H1 (cell line): ENCODE measurements at regions not wholly inside any gene's neighbourhood (a gene's known extent, or its start where the extent isn't known, plus 50 kb on each side); places are given as distances from the start of the nearest gene placed in this dataset.

ENCODE experiments used
- CTCF ChIA-PET: fragments of 300-600 bp; sonication (Branson Sonifier 250); formaldehyde crosslinking; loops from one replicate; lab custom pipeline; 2021; ENCODE audit not compliant: partially characterized antibody; lab: Charles Lee
- POLR2A ChIA-PET: fragments of 300-600 bp; sonication (Branson Sonifier 250); formaldehyde crosslinking; loops from one replicate; lab custom pipeline; 2021; ENCODE audit warnings: inconsistent platforms; ENCODE audit not compliant: partially characterized antibody; lab: Charles Lee
- DNase-seq, 2 experiments: peaks; one replicate each; pipeline versions ENCODE4 v3.0.0 to v3.0.0-alpha.2; 2010 to 2022; ENCODE audit warnings: low spot score in 2 of 2, low read depth in 1 of 2, mixed read lengths in 1 of 2
- FAIRE-seq: peaks from 2 replicates; lab custom pipeline; 2011; peaks lifted over from hg19 to GRCh38; lab: Jason Lieb, UNC
- H2AFZ ChIP-seq: 2 replicates; pipeline ENCODE4 v1.8.1; 2012; ENCODE audit warnings: low read length, inconsistent platforms
- H2AK5ac ChIP-seq: 2 replicates; pipeline ENCODE4 v1.6.1; 2013; ENCODE audit warnings: low read depth, low read length
- H2BK120ac ChIP-seq: replicated peaks from 2 replicates; pipeline ENCODE3; 2013; ENCODE audit warnings: low read depth, low read length, inconsistent platforms
- H2BK12ac ChIP-seq: 2 replicates; pipeline ENCODE4 v1.6.1; 2013; ENCODE audit warnings: low read depth, low read length
- H2BK15ac ChIP-seq: 2 replicates; pipeline ENCODE4 v1.6.1; 2013; ENCODE audit warnings: low read length
- H2BK20ac ChIP-seq: 2 replicates; pipeline ENCODE4 v1.6.1; 2013; ENCODE audit warnings: low read length
- H2BK5ac ChIP-seq: 2 replicates; pipeline ENCODE4 v1.6.1; 2013; ENCODE audit warnings: low read depth, low read length
- H3K14ac ChIP-seq: 2 replicates; pipeline ENCODE4 v1.6.1; 2013; ENCODE audit warnings: inconsistent platforms; ENCODE audit not compliant: insufficient read length
- H3K18ac ChIP-seq: 2 replicates; pipeline ENCODE4 v1.6.1; 2013; ENCODE audit warnings: low read length; ENCODE audit errors: extremely low read depth
- H3K23ac ChIP-seq: 2 replicates; pipeline ENCODE4 v1.6.1; 2013; ENCODE audit warnings: inconsistent platforms; ENCODE audit not compliant: insufficient read length
- H3K23me2 ChIP-seq: 2 replicates; pipeline ENCODE4 v1.6.1; 2013; ENCODE audit warnings: low read depth, low read length
- H3K27ac ChIP-seq: 2 replicates; pipeline ENCODE4 v1.6.1; 2011; ENCODE audit warnings: low read depth, low read length, inconsistent platforms
- H3K27me3 ChIP-seq, 4 experiments: replicated peaks in 1 of 4; 1 replicate in 1 of 4; 2 replicates in 3 of 4; pipeline versions ENCODE4 v1.6.1 to v1.8.1; 2011 to 2013; ENCODE audit warnings: low read length in 3 of 4, mild to moderate bottlenecking in 3 of 4, inconsistent platforms in 2 of 4, mixed read lengths in 2 of 4, moderate library complexity in 1 of 4; ENCODE audit not compliant: control insufficient read depth in 3 of 4, insufficient read depth in 3 of 4; ENCODE audit errors: extremely low read depth in 1 of 4
- H3K36me3 ChIP-seq, 4 experiments: 2 replicates each; pipeline versions ENCODE4 v1.6.1 to v1.8.1; 2011 to 2013; ENCODE audit warnings: mild to moderate bottlenecking in 4 of 4, low read length in 3 of 4, moderate library complexity in 2 of 4, control low read depth in 1 of 4, inconsistent platforms in 1 of 4; ENCODE audit not compliant: insufficient read depth in 4 of 4, control insufficient read depth in 2 of 4
- H3K4ac ChIP-seq: replicated peaks from 2 replicates; pipeline ENCODE3; 2013; ENCODE audit warnings: low read length, low read depth, mixed read lengths, inconsistent platforms; ENCODE audit not compliant: insufficient read length
- H3K4me1 ChIP-seq, 4 experiments: replicated peaks in 1 of 4; 1 replicate in 1 of 4; 2 replicates in 3 of 4; pipeline versions ENCODE4 v1.6.1 to v1.8.1; 2011 to 2013; ENCODE audit warnings: low read length in 3 of 4, inconsistent platforms in 2 of 4, mixed read lengths in 1 of 4; ENCODE audit not compliant: insufficient read depth in 4 of 4, control insufficient read depth in 3 of 4
- H3K4me2 ChIP-seq, 2 experiments: 2 replicates each; pipeline versions ENCODE4 v1.6.1 to v1.8.1; 2011 to 2013; ENCODE audit warnings: low read depth in 2 of 2, low read length in 2 of 2, control low read depth in 1 of 2, inconsistent platforms in 1 of 2, mild to moderate bottlenecking in 1 of 2; ENCODE audit not compliant: insufficient read depth in 1 of 2
- H3K4me3 ChIP-seq, 4 experiments: fragments of 200-600, 300-600 bp in 1 of 4; sonication (generic), shearing (Covaris generic), sonication (Bioruptor Twin) in 1 of 4; 2 replicates each; pipeline versions ENCODE4 v1.5.1 to v1.8.1; 2011 to 2016; ENCODE audit warnings: low read length in 4 of 4, low read depth in 3 of 4, control low read depth in 2 of 4, inconsistent platforms in 2 of 4, mild to moderate bottlenecking in 2 of 4, mixed read lengths in 1 of 4, moderate library complexity in 1 of 4; ENCODE audit not compliant: insufficient read depth in 2 of 4; ENCODE audit errors: extremely low read depth in 1 of 4
- H3K56ac ChIP-seq: replicated peaks from 2 replicates; pipeline ENCODE3; 2013; ENCODE audit warnings: low read depth, mild to moderate bottlenecking, mixed read lengths, low read length, inconsistent platforms; ENCODE audit not compliant: insufficient read length
- H3K79me1 ChIP-seq: 2 replicates; pipeline ENCODE4 v1.6.1; 2013; ENCODE audit warnings: low read depth, low read length, control low read depth
- H3K79me2 ChIP-seq, 2 experiments: 2 replicates each; pipeline versions ENCODE4 v1.6.1 to v1.8.1; 2012 to 2013; ENCODE audit warnings: low read length in 2 of 2, mild to moderate bottlenecking in 2 of 2, inconsistent platforms in 1 of 2; ENCODE audit not compliant: insufficient read depth in 2 of 2, control insufficient read depth in 1 of 2
- H3K9ac ChIP-seq, 4 experiments: replicated peaks in 1 of 4; 1 replicate in 1 of 4; 2 replicates in 3 of 4; pipeline versions ENCODE4 v1.6.1 to v1.8.1; 2011 to 2013; ENCODE audit warnings: low read depth in 3 of 4, low read length in 3 of 4, control low read depth in 2 of 4, mild to moderate bottlenecking in 2 of 4, moderate library complexity in 2 of 4, inconsistent platforms in 1 of 4; ENCODE audit errors: extremely low read depth in 1 of 4
- H3K9me3 ChIP-seq, 2 experiments: 2 replicates each; pipeline versions ENCODE4 v1.6.1 to v1.8.1; 2012 to 2013; ENCODE audit warnings: mild to moderate bottlenecking in 2 of 2, moderate library complexity in 2 of 2, control low read depth in 1 of 2, inconsistent platforms in 1 of 2, low read depth in 1 of 2, low read length in 1 of 2, mixed read lengths in 1 of 2; ENCODE audit not compliant: insufficient read depth in 2 of 2
- H4K20me1 ChIP-seq, 2 experiments: replicated peaks in 1 of 2; 2 replicates each; pipeline versions ENCODE3 to v1.8.1; 2011 to 2013; ENCODE audit warnings: inconsistent platforms in 2 of 2, low read length in 2 of 2, mild to moderate bottlenecking in 1 of 2; ENCODE audit not compliant: insufficient read depth in 2 of 2, control insufficient read depth in 1 of 2
- H4K5ac ChIP-seq: 2 replicates; pipeline ENCODE4 v1.6.1; 2013; ENCODE audit warnings: low read length, low read depth, mixed read lengths, inconsistent platforms; ENCODE audit not compliant: insufficient read length
- H4K8ac ChIP-seq: 2 replicates; pipeline ENCODE4 v1.8.0; 2013; ENCODE audit warnings: mild to moderate bottlenecking, moderate library complexity, low read length, inconsistent platforms; ENCODE audit not compliant: insufficient read depth; ENCODE audit errors: extremely low read depth
- H4K91ac ChIP-seq: replicated peaks from 2 replicates; pipeline ENCODE3; 2013; ENCODE audit warnings: low read length, mixed read lengths, inconsistent platforms; ENCODE audit not compliant: insufficient read length
- CHD1 ChIP-seq: IDR thresholded peaks from 2 replicates; pipeline ENCODE4 v1.6.1; 2012; ENCODE audit warnings: low read depth, low read length, improper control_type of control experiment
- CTBP2 ChIP-seq: IDR thresholded peaks from 2 replicates; pipeline ENCODE4 v1.7.0; 2011; ENCODE audit warnings: borderline replicate concordance, mild to moderate bottlenecking, moderate library complexity, mixed read lengths, low read length; ENCODE audit not compliant: insufficient read depth, insufficient read length
- EP300 ChIP-seq, 2 experiments: IDR thresholded peaks; 1 replicate in 1 of 2; 2 replicates in 1 of 2; pipeline ENCODE4 v1.6.1; 2011 to 2012; ENCODE audit warnings: low read depth in 2 of 2, low read length in 2 of 2, mild to moderate bottlenecking in 2 of 2, borderline replicate concordance in 1 of 2, inconsistent platforms in 1 of 2, moderate library complexity in 1 of 2
- KDM1A ChIP-seq: fragments of 200-600, 300-600 bp; sonication (generic); IDR thresholded peaks from 2 replicates; pipeline ENCODE4 v1.7.1; 2016; ENCODE audit warnings: mild to moderate bottlenecking, low read length, borderline replicate concordance
- RBBP5 ChIP-seq: IDR thresholded peaks from 2 replicates; pipeline ENCODE4 v1.7.1; 2012; ENCODE audit warnings: low read depth, mild to moderate bottlenecking, inconsistent platforms, low read length, moderate library complexity, borderline replicate concordance
- RXRA ChIP-seq: IDR thresholded peaks from 2 replicates; pipeline ENCODE4 v1.6.1; 2011; ENCODE audit warnings: low read depth, mild to moderate bottlenecking, low read length, moderate library complexity; ENCODE audit not compliant: insufficient read depth
- SUZ12 ChIP-seq: fragments of 200-600 bp; sonication (generic); IDR thresholded peaks from 2 replicates; pipeline ENCODE4 v1.6.1; 2012; ENCODE audit warnings: mild to moderate bottlenecking, inconsistent platforms, low read length, moderate library complexity, mixed read lengths
- TAF1 ChIP-seq: IDR thresholded peaks from 2 replicates; pipeline ENCODE4 v1.6.1; 2011; ENCODE audit warnings: mild to moderate bottlenecking, low read depth, low read length
- TBP ChIP-seq: IDR thresholded peaks from 2 replicates; pipeline ENCODE4 v1.6.1; 2011; ENCODE audit warnings: low read depth, low read length, improper control_type of control experiment
- TCF12 ChIP-seq: IDR thresholded peaks from 2 replicates; pipeline ENCODE4 v1.6.1; 2011; ENCODE audit warnings: low read depth, mild to moderate bottlenecking, low read length
- TEAD4 ChIP-seq: IDR thresholded peaks from 2 replicates; pipeline ENCODE4 v1.6.1; 2012; ENCODE audit warnings: low read depth, low read length, inconsistent platforms, mixed read lengths
- YY1 ChIP-seq: IDR thresholded peaks from 2 replicates; pipeline ENCODE4 v1.6.1; 2011; ENCODE audit warnings: low read depth, mild to moderate bottlenecking, low read length
- WGBS, 2 experiments: shearing (Covaris generic) in 1 of 2; methylation state at CpG; one replicate each; pipeline versions ENCODE4 v1.1.6 to v1.1.7; 2013 to 2015; ENCODE audit warnings: low lambda C conversion rate in 2 of 2, mixed read lengths in 2 of 2, inconsistent platforms in 1 of 2, low coverage in 1 of 2, missing lambda C conversion rate in 1 of 2; ENCODE audit not compliant: insufficient replicate concordance in 2 of 2, insufficient coverage in 1 of 2, insufficient read length in 1 of 2; ENCODE audit errors: extremely low coverage in 1 of 2, missing lambda C conversion rate in 1 of 2; 5-methylcytosine and 5-hydroxymethylcytosine counted together
- TF ChIP-seq, protein P1 (sequence below): IDR thresholded peaks from 2 replicates; pipeline ENCODE4 v1.6.1; 2011; ENCODE audit warnings: low read depth, mild to moderate bottlenecking, low read length; ENCODE audit not compliant: insufficient read depth

DNA sequence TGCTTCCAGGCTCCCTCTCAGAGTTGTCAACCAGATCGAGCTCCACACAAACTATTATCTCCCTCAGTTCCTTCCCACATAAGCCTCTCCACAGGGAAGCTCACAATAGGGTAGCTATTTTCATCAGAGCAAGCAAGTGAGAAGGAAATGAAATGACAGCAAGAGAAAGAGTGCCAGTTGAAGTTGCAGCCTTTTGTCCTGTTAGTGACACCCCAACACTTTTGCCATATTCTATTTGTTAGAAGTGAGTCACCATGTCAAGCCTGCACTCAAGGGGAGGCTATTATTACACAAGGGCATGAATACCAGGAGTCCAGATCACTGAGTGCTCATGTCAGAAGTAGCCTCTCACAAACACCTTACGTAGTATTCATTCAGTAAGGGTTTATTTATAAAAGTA, 266.3 kb upstream of the NOCT start:
- H4K5ac ChIP-seq, result no peak overlapping the region
- no peak overlapping the region for H4K8ac ChIP-seq
- no peak overlapping the region for H3K23ac ChIP-seq
- H3K23me2 ChIP-seq, result no peaks in the 10 kb centered on the region
- H2BK20ac ChIP-seq, result no peak overlapping the region
- H3K4me1 ChIP-seq, result no peaks in the 10 kb centered on the region
- 0 out of 4 replicates have a peak, but pooled peaks cover 0 to 5% of the 10 kb centered on the region in 2 experiments for H3K9me3 ChIP-seq
- no peak overlapping the region for H3K18ac ChIP-seq
- H3K4me2 ChIP-seq, result no peak overlapping the region
- no peaks in the 10 kb centered on the region for H3K36me3 ChIP-seq
- no peak overlapping the region for H2BK120ac ChIP-seq
- no peak overlapping the region for H3K27ac ChIP-seq
- no peak overlapping the region for H2BK12ac ChIP-seq
- H3K27me3 ChIP-seq, result no peaks in the 10 kb centered on the region
- no peak overlapping the region for H4K91ac ChIP-seq
- no peak overlapping the region for H3K4me3 ChIP-seq
- H3K4ac ChIP-seq, result no peak overlapping the region
- H2AK5ac ChIP-seq, result no peak overlapping the region
- H3K56ac ChIP-seq, result no peak overlapping the region
- ChIA-PET CTCF (no interaction called here), POLR2A (no interaction called here)
- no peaks in the 10 kb centered on the region for H3K79me2 ChIP-seq
- no peak overlapping the region for H3K14ac ChIP-seq
- no peak overlapping the region for H3K9ac ChIP-seq
- no peak overlapping the region for H2BK5ac ChIP-seq
- TF ChIP-seq YY1 (no peak), CTBP2 (no peak), RBBP5 (no peak), SUZ12 (no peak), TCF12 (no peak), TBP (no peak), KDM1A (no peak), EP300 (IDR thresholded peaks at IDR 0.05; ENCODE audit: borderline replicate concordance in 1 of 2, low read depth in 2 of 2, low read length in 2 of 2) (no peak), TEAD4 (no peak), CHD1 (no peak), TAF1 (no peak), RXRA (no peak)
- TF ChIP-seq, protein P1, sequence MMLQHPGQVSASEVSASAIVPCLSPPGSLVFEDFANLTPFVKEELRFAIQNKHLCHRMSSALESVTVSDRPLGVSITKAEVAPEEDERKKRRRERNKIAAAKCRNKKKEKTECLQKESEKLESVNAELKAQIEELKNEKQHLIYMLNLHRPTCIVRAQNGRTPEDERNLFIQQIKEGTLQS, result no peak
- H3K79me1 ChIP-seq, result no peaks in the 10 kb centered on the region
- FAIRE-seq (no peak), DNase-seq (no peak)
- H2AFZ ChIP-seq, result no peak overlapping the region
- H2BK15ac ChIP-seq, result no peak overlapping the region
- H4K20me1 ChIP-seq, result no peaks in the 10 kb centered on the region
- WGBS, 2 experiments, result 89% methylated on average over 2 of the region's 2 CpGs; no CpG with 5 or more reads in 1 of the 2 experiments
